ENCODE measurements at regions not wholly inside any gene's neighbourhood (a gene's known extent, or its start where the extent isn't known, plus 50 kb on each side); places are given as distances from the start of the nearest gene placed in this dataset.
A peak's percentile ranks its signal among the peaks of the same experiment; 100 is the strongest.

GRCh38 chr13:40271931-40272775 is 394.3 kb downstream of the FOXO1 start:
- H3K4me3 ChIP-seq (ENCODE audit: low read depth, low read length, poor library complexity, severe bottlenecking) = no peak overlapping the region
- H3K9me2 ChIP-seq (ENCODE audit: low read depth, low read length) = no peaks in the 10 kb centered on the region
- peak overlapping the region; percentile 4; the same call in 1 of the 2 replicates for H3K4me2 ChIP-seq (ENCODE audit: low read length)
- no peaks in the 10 kb centered on the region for H3K27me3 ChIP-seq (ENCODE audit: insufficient read depth, low read length)
- no peaks in the 10 kb centered on the region for H3K36me3 ChIP-seq (ENCODE audit: insufficient read depth, low read length)
- no peak overlapping the region for H3K27ac ChIP-seq (ENCODE audit: low read depth, low read length, poor library complexity, severe bottlenecking)
- no peaks in the 10 kb centered on the region for H4K20me1 ChIP-seq (ENCODE audit: insufficient read depth, low read length)
- H2AFZ ChIP-seq (ENCODE audit: low read length) = no peak overlapping the region
- H3K9me3 ChIP-seq (ENCODE audit: low read length) = no peaks in the 10 kb centered on the region
- H3F3A ChIP-seq (ENCODE audit: insufficient read depth, low read length) = no peaks in the 10 kb centered on the region
- TF ChIP-seq CTCF (IDR thresholded peaks at IDR 0.05; ENCODE audit: low read length) = no peak
- TF ChIP-seq EZH2 (IDR thresholded peaks at IDR 0.05; ENCODE audit: borderline replicate concordance, low read length) = no peak
- no peaks in the 10 kb centered on the region for H3K79me2 ChIP-seq (ENCODE audit: insufficient read depth, low read length)
- H3K9ac ChIP-seq (ENCODE audit: low read length) = no peak overlapping the region
- peaks cover 25% of the 10 kb centered on the region for H3K4me1 ChIP-seq (ENCODE audit: insufficient read depth, low read length, severe bottlenecking)

GRCh38 chr13:40272776-40273139 is 393.7 kb downstream of the FOXO1 start:
- Histone ChIP-seq H2AFZ (ENCODE audit: low read length) (no peak overlapping the region), H3K27me3 (ENCODE audit: insufficient read depth, low read length) (no peaks in the 10 kb centered on the region), H3K79me2 (ENCODE audit: insufficient read depth, low read length) (no peaks in the 10 kb centered on the region), H3K36me3 (ENCODE audit: insufficient read depth, low read length) (no peaks in the 10 kb centered on the region), H3K9me3 (ENCODE audit: low read length) (no peaks in the 10 kb centered on the region), H3F3A (ENCODE audit: insufficient read depth, low read length) (no peaks in the 10 kb centered on the region), H3K4me2 (ENCODE audit: low read length) (no peak overlapping the region), H3K9ac (ENCODE audit: low read length) (no peak overlapping the region), H3K27ac (ENCODE audit: low read depth, low read length, poor library complexity, severe bottlenecking) (no peak overlapping the region), H3K4me3 (ENCODE audit: low read depth, low read length, poor library complexity, severe bottlenecking) (no peak overlapping the region), H3K4me1 (ENCODE audit: insufficient read depth, low read length, severe bottlenecking) (peaks cover 25% of the 10 kb centered on the region), H3K9me2 (ENCODE audit: low read depth, low read length) (no peaks in the 10 kb centered on the region), H4K20me1 (ENCODE audit: insufficient read depth, low read length) (no peaks in the 10 kb centered on the region)
- TF ChIP-seq CTCF (IDR thresholded peaks at IDR 0.05; ENCODE audit: low read length) (no peak), EZH2 (IDR thresholded peaks at IDR 0.05; ENCODE audit: borderline replicate concordance, low read length) (no peak)

GRCh38 chr13:40273253-40274025 is 393.0 kb downstream of the FOXO1 start:
- Histone ChIP-seq H3K27me3 (ENCODE audit: insufficient read depth, low read length) (no peaks in the 10 kb centered on the region), H3K9ac (ENCODE audit: low read length) (no peak overlapping the region), H3K79me2 (ENCODE audit: insufficient read depth, low read length) (no peaks in the 10 kb centered on the region), H3K4me1 (ENCODE audit: insufficient read depth, low read length, severe bottlenecking) (peaks cover 25% of the 10 kb centered on the region), H3K9me2 (ENCODE audit: low read depth, low read length) (no peaks in the 10 kb centered on the region), H3K27ac (ENCODE audit: low read depth, low read length, poor library complexity, severe bottlenecking) (no peak overlapping the region), H3K36me3 (ENCODE audit: insufficient read depth, low read length) (no peaks in the 10 kb centered on the region), H3K4me3 (ENCODE audit: low read depth, low read length, poor library complexity, severe bottlenecking) (no peak overlapping the region), H3K4me2 (ENCODE audit: low read length) (no peak overlapping the region), H3K9me3 (ENCODE audit: low read length) (no peaks in the 10 kb centered on the region), H3F3A (ENCODE audit: insufficient read depth, low read length) (no peaks in the 10 kb centered on the region), H2AFZ (ENCODE audit: low read length) (no peak overlapping the region), H4K20me1 (ENCODE audit: insufficient read depth, low read length) (no peaks in the 10 kb centered on the region)
- TF ChIP-seq EZH2 (IDR thresholded peaks at IDR 0.05; ENCODE audit: borderline replicate concordance, low read length) = no peak
- TF ChIP-seq CTCF (IDR thresholded peaks at IDR 0.05; ENCODE audit: low read length) = no peak
